Activated CD4-positive, CD25-positive, alpha-beta regulatory T cell treated with anti-CD3 and anti-CD28 coated beads, Interleukin-2, amount 50 U/mL, for 72 hours (primary cell): ENCODE measurements at regions not wholly inside any gene's neighbourhood (a gene's known extent, or its start where the extent isn't known, plus 50 kb on each side); places are given as distances from the start of the nearest gene placed in this dataset.
"Not testable (repeated sequence)": the region's sequence is repeated elsewhere in the genome, so short reads cannot be mapped to it uniquely, and the experiment has no call there.

Experiments used
- DNase-seq: peaks from one replicate; pipeline ENCODE4 v3.0.0; 2021

DNA sequence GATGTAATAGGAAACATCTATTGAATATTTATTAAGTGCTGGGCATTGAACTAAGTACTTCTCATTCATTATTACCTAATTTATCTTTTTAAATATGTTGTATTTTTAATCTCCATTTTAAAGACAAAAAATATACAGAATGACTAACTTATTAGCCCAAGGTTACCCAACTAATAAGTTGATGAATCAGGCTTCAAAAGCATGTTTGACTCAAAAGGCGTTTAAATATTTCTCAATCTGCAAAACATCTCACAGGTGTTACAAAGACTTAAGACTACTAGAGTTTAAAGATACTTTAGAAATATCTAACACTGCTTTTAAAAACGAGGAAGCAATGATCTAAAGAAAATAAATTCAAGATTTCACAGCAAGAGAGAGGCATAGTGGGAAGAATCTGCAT is 457.4 kb upstream of the DCN start:
- no peak for DNase-seq

DNA sequence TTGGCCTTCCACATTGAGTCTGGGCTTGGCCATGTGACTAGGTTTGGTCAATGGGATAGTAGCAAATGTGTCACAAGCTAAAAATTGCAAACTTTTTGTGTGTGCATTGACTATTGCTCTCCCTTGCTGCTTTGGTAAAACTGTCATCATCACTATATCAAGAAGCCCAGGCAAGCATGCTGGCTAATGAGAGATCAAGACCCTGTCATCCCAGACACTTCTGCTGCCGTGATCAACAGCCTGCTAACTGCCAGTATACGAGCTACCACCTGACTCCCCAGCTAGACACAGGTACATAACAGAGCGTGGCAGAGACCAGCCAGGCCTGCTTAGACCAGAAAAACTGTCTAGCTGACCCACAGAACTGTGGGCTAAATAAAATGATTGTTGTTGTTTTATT is 456.7 kb upstream of the DCN start:
- no peak for DNase-seq

DNA sequence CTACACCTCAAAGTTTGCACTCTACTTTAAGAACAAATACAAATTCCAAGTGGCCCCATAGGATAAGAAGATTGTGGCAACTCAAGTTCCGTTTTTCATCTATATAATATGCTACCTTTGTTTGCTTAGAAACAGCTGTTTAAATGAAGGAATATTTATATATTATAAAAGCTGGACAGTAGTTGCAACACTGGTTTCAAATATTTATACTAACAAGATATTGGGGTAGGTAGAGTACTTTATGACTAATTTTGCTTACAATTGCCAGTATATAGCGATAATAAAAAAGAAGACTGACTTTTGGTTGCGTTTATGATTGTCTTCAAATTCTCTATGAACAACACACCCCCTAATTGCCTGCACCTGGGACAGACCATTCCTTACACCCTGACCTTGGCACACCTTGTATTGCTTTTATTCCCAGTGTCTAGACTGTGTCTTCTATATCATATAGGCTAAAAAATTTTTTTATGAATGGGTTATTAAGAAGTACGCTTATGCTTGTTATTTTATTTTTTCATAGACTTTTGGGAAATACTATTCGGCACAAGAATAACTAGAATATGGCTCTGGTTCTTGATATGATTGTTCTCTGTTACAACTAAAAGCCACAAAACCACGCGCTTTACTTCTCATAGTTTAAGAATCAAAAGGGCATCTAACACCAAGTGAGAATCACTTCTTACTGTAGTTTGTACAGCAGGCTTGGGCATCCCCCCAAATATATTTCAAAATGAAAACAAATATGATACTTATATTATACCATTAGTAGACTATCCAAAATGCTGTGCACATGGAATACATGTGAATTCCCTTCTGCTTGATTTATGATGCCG is 455.4 kb upstream of the DCN start:
- DNase-seq: no peak

DNA sequence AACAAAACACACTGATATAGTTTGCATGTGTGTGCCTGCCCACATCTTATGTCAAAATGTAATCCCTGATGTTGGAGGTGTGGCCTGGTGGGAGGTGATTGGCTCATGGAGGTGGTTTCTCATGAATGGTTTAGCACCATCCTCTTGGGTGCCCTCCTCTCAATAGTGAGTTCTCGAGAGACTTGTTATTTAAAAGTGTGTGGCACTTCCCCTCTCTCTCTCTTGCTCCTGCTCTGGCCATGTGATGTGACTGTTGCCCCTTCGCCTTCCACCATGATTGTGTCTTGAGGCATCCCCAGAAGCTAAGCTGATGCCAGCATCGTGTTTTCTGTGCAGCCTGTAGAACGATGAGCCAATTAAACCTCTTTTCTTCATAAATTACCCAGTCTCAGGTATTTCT is 454.1 kb upstream of the DCN start:
- DNase-seq: no peak

DNA sequence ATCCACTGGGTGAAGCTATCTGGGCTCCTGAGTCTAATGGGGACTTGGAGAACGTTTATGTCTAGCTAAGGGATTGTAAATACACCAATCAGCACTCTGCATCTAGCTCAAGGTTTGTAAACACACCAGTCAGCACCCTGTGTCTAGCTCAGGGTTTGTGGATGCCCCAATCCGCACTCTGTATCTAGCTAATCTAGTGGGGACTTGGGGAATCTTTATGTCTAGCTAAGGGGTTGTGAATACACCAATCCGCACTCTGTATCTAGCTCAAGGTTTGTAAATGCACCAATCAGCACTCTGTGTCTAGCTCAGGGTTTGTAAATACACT is 451.7 kb upstream of the DCN start:
- DNase-seq: not testable (repeated sequence)

DNA sequence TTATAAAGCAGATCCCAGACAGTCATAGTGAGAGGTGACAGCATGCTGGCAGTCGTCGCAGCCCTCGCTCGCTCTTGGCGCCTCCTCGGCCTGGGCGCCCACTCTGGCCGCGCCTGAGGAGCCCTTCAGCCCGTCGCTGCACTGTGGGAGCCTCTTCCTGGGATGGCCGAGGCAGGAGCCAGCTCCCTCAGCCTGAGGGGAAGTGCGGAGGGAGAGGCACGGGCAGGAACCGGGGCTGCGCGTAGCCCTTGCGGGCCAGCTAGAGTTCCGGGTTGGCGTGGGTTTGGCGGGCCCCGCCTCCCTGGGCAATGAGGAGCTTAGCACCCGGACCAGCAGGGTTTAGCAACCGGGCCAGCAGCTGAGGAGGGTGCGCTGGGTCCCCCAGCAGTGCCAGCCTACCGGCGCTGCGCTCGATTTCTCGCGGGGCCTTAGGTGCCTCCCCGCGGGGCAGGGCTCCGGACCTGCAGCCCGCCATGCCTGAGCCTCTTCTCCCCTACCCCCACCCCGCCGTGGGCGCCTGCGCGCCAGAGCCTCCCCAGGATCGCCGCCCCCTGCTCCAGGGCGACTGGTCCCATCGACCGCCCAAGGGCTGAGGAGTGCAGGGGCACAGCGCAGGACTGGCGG is 451.2 kb upstream of the DCN start:
- DNase-seq: no peak

DNA sequence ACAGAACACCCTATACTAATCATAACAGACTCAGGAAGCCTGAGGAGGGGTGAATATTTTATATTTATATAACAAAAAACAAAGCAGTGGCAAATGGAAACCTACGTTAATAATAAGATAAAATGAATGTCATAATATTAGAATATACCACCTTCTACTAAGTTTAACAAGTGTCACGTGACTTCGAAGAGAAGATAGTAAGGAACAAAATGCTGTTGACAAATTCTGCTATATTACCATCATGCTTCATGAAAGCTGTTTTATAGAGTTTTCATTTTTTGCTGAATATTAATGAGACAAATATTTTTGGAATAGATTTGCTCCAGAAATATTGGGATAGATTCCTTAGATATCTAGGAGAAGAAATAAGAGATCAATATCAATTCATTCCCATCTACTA is 450.6 kb upstream of the DCN start:
- no peak for DNase-seq

DNA sequence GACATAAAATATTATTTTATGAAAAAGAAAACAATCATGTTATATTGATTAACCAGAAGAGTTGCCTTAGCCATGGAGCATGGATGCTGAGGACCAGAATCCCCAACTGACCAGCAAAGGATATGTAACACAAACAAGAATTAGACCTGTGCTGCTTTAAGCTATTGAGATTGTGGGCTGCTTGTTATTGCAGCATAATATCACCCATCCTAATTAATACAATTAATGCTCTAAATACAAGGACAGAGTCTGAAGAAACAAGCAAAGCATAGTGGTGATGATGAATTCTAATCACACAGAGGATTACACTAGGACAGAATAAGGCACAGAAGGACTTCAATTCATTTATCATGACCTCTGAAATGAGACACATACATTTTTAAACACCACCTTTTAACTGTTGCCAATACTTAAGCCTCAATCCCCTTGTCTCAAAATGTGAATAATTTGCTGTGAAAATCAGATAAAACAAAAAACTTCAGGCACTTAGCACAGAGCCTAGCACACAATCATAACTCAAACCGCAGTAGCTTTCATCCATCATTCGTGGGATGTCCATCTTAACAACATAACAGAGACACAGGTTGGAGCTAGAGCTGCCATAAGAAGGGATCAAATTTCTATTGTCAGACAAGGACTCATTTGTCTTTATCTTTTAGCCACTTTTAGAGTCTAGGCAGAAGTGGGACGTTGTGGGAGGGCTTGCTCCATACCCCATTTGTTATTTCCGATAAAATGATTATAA is 449.6 kb upstream of the DCN start:
- DNase-seq: no peak

DNA sequence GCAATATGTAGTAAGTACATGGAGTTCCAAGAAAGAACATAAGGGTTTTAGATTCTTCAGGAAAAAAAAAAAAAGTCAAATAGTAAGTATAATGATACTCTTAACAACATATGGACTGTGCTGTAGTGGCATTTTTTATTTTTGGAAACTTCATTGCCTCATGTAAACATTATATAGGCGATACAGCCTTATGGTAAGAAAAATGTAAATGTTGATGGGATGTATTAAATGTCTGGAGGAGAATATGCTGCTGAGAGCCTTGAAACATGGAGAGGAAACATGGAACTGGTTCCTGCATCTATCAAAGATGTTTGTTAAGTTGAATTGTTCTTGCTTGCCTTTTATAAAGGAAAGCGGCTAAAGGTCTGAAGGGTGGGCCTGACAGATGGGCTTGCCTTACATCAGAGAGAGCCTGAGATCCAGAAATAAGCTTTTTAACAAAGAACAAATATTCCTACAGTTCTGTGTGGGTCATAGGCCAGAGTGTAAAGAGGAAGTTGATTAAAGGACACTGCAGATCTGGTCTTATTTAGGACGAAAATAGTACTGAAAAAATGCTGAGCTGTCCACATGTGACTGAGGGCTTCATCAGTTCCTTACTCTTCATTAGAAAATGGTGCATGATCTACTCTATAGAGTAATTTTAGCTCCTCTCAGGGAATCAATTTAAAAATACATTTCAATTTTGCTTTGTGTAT is 448.1 kb upstream of the DCN start:
- no peak for DNase-seq

DNA sequence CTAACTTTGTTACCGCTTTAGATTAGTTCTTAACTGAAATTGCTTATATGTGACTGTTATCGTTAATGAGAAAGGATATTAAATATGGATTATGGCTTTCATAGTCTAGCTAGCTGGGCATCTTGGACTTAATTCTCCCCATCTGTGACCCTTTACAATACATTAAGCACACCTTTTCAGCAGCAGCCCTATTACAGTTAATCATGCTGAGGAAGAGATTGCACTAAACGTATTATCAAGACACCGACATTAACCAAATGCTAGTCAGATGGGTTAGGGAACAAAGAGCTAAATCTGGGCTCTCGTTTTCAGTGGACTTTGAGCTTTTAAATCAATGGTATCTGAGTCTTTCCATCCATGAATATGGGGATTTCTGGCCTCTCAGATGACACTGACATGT is 447.5 kb upstream of the DCN start:
- no peak for DNase-seq

DNA sequence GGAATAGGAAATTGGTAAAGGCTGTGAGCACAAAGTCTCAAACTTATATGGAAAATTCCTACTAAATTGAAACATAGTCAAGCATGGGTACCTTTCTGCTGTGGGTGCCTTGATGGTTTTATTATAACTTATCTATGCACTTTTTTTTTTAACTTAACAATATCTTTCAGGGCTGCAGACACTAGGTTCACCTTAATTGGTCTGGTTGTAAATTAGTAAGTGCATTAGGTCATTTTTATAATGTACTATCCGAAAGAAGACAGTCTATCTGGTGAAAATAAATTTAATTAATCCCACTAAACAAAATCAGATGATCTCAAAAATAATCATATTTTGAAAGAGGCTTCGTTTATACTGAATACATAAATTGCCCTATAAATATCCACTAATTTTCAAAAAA is 446.8 kb upstream of the DCN start:
- DNase-seq: no peak

DNA sequence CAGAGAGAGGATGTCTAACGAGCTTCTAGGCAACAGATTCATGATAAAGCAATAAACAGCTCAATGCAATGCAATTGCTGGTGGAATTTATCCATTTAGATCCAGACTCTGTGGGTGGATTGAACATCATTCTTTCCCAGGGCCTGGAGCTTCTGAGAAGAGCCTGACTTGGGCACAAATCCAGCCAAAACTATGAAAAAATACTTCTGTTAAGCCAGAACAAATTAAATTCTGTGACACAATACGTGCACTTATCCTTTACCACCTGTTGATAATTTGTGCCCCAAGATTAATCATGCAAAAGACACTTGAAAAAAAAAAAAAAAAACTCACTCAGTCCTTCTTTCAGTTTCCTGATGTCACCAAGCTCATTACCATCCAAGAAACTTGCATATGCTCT is 446.0 kb upstream of the DCN start:
- DNase-seq: no peak

DNA sequence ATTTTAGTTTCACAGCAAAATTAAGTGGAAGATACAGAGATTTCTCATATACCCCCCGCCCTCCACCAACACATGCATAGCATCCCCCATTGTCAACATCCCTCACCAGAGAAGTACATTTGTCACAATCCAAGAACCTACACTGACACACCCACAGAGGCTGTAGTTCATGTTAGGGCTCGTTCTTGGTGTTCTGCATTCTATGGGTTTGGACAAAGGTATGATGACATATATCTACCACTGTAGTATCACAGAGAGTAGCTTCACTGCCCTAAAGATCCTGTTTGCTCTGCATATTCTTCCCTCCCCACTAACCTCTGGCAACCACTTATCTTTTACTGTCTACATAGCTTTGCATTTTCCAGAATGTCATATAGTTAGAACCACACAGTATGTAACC is 444.6 kb upstream of the DCN start:
- DNase-seq: no peak

DNA sequence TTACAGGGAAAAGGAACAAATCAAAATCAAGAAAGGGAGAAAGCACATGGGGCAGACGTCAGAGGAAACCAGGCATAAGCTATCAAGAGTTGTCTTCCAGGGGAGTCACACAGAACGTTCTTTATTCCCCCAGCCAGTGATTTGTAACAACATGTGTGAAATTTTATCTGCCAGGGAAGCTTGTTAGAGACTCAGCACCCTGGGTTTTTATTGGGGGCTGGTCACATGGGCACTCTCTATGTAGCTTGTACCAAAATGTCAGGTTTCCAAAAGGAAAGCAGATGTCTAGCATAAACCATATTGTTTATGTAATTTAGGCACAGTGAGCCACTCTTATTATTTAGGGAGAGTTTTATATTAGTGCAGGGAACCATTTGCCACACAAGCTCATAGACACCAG is 440.4 kb upstream of the DCN start:
- DNase-seq: no peak

DNA sequence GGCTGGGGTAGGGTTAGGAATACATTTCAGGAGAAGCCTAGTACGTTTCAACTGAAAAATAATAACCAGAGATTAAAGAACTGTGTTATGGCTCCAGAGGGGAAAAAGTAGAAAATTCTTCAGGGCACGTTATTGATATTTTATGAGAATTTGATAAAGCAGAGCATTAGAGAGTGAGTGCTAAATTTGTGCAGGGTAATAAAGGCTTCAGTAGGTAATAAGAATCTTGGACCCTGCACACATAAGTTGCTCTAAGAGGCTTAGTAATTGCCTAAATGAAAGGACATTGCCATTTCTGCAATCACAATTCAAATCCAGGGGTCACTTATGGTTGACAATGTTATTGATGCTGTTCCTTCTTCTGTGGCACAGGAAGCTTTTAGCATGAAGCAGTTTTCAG is 439.4 kb upstream of the DCN start:
- no peak for DNase-seq

DNA sequence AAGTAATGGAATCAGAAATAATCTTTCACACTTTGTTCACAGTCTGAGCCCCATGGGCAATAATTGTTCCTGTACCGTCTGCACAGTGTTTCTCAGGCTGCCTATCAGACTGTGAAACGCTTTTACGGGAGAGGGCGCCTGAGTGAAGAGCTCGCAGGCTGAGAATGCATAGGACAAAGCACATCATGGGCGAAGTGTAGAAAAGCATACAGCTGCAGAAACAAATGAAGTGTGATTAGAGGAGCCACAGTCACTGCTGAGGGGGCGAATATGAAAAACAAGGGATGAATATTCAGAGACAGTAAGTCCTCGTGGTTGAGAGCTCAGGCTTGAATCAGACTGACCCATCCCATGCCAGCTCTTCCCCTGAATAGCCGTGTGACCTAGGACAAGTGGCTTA is 438.4 kb upstream of the DCN start:
- no peak for DNase-seq

DNA sequence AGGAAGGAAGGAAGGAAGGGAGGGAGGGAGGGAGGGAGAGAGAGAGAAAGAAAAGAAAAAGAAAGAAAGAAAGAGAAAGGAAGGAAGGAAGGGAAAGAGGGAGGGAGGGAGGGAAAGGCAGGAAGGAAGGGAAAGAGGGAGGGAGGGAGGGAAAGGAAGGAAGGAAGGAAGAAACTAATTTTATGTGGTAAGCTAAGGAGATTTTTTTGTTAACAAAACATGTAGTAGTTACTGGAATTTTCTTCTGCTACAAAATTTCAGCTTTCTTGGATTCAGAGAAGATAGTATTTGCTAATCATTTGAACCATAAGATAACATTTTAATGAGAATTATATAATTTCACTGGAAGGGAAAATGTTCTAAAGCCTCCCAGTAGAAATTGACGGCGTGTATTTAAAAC is 437.8 kb upstream of the DCN start:
- no peak for DNase-seq

DNA sequence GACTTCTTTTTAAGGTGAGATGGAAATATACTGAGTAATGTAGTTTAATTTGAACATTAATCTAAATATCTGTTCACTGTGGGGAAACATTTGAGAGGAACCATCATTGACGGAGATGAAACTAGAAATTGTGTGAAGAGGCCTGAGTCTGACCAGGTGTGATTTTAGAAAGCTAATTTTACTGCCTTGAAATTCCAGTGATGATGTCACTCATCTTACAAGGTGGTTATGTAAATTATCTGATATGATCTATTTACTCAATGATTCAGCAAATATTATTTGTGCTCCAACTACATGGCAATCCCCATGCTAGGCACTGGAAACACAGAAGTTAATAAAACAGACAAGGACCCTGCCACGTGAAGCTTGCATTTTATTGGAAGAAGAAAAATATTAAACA is 435.7 kb upstream of the DCN start:
- no peak for DNase-seq

DNA sequence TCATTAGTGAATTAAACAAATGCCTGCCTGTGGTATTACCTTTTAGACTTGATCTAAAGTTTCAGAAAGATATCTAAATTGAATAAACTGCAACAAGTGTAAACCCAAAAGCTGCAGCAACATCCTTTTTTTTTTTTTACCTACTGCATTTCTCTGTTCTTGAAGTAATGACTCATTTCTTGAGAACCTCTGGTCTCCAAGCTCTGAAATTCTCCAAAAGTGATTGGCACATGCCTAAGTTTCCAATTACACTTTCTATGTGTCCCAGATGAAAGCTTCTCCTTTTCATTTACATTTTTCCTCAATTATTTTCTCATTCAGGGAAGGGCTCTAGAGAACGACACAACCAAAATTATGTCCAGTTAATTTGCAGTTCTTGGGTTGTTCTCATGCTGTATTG is 435.2 kb upstream of the DCN start:
- no peak for DNase-seq

DNA sequence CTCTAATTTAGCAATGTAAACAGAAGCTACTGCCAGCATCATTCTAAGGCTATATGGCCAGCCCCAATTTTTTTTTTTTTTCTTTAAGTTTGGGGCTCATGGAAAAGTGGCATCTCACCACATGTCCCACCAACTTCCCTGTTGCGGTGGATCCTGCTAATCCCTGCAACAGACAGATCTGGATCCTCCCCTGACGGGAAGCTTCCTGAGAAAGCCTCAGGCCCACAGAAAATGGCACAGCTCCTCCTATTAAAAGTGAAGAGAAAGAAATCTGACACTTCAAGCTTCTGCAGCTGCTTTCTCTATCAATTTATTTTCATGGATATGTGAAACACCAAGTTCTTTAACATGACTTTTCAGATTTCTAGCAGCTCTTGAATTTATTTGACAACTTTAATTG is 433.8 kb upstream of the DCN start:
- DNase-seq: no peak

DNA sequence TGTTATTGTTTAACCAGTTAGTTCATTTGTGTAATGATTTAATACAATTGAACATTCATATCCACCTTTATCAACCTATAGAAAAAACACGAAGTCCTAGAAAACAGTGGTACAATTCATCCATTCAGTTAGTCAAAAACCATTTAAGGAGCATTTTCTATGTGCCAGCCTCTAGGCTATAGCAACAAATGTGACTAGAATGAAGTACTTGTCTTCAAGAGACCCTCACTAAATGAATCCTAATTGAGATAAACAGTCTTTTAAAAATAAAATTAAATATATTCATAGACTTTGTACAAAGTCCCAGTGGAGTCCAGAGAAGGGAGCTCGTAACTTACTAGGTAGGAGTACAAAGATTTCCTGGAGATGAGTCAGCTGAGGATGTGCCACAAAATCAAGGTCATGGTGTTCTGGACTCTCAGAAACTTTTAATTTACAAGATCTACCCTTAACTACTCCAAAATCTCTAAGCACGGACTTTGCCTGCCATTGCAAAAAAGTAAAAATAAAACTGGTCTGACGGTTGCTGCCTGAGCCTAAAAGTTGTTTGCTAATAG is 430.7 kb upstream of the DCN start:
- DNase-seq: no peak

DNA sequence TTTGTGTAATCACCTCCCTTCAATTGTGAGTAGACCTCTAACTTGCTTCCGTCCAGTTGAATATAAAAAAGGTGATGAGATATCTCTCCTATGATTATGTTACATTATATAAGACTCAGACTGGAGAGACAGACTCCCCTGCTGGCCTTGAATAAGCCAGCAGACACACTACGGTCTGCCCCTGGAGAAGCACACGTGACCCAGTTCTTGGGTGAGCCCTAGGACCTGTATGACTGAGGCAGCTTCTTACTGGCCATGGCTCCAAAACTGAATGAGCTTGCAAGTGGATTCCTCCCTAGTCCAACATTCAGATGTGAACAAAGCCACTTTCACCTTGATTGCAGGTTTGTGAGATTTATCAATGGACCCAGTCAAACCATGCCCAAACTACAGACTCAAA is 427.9 kb upstream of the DCN start:
- no peak for DNase-seq

DNA sequence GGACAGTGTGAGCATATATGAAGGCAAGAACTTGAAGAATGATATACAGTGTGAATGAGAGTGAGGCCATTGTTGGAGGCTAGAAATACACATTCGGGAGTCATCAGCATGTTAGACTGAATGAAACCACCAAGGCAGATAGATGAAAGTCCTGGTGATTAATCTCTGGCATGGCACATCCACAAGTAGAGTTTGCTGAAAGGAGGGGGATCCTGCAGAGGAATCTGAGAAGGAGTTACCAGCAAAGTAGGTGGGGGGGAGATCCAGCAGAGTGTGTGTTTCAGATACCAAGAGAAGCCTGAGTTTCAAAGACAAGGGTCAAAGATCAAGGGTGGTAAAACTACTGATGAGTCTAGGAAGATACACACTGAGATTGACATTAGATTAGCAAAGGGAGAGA is 426.7 kb upstream of the DCN start:
- no peak for DNase-seq

DNA sequence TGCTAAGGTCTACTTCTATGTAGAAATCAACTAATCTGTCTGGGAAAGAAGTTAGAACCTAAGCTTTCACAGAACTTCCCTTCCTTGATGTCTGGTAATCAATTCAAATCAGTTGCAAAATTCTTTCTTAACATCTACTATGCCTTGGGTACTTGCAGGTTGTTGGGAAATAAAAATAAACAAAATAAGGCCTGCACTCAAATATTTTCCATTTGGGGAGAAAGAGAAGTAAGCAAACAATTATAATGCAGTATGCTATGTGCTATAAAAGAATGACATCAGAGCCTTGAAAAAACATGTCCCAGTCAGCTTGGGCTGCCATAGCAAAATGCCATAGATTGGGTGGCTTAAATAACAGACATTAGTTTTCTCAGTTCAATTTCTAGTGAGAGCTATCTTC is 425.9 kb upstream of the DCN start:
- no peak for DNase-seq
